ENCODE measurements at regions not wholly inside any gene's neighbourhood (a gene's known extent, or its start where the extent isn't known, plus 50 kb on each side); places are given as distances from the start of the nearest gene placed in this dataset.
A peak's percentile ranks its signal among the peaks of the same experiment; 100 is the strongest.

- Histone ChIP-seq H3K4me1 (peaks cover 34 to 67% (median 42%) of the 10 kb centered on the region in 10 experiments), H3K4me2 (peak overlapping the region; percentile 82 to 93 (median 90)), H3K9ac (peak overlapping the region; percentile 70 to 87 (median 82); a peak in 21 of 22 replicates), H3K36me3 (no peaks in the 10 kb centered on the region), H3K4me3 (peak overlapping the region; percentile 48 to 69 (median 59)), H3K27ac (peak overlapping the region in 10 of 11 experiments; percentile 42 to 90 (median 84); a peak in 17 of 22 replicates), H3K27me3 (no peaks in the 10 kb centered on the region), H3K9me3 (replicated peaks in 1 of 11) (no peaks in the 10 kb centered on the region), H4K20me1 (no peaks in the 10 kb centered on the region)
- TF ChIP-seq Cebpa-rat (IDR thresholded peaks at IDR 0.05), result no peak
Observed at GRCh38 chr5:81852291-81853029, 101.6 kb upstream of the SSBP2 start.

- no peaks in the 10 kb centered on the region for H4K20me1 ChIP-seq
- H3K27me3 ChIP-seq, result no peaks in the 10 kb centered on the region
- peak overlapping the region; percentile 70 to 87 (median 82) for H3K9ac ChIP-seq
- peak overlapping the region; percentile 64 to 92 (median 84) for H3K27ac ChIP-seq
- peaks cover 26 to 59% (median 34%) of the 10 kb centered on the region in 10 experiments for H3K4me1 ChIP-seq
- H3K4me2 ChIP-seq, result peak overlapping the region; percentile 82 to 93 (median 88)
- H3K36me3 ChIP-seq, result no peaks in the 10 kb centered on the region
- no peak for TF ChIP-seq Cebpa-rat (IDR thresholded peaks at IDR 0.05)
- H3K9me3 ChIP-seq (replicated peaks in 1 of 11), result no peaks in the 10 kb centered on the region
- peak overlapping the region; percentile 48 to 69 (median 59) for H3K4me3 ChIP-seq
Observed at GRCh38 chr5:81851481-81852178, 100.7 kb upstream of the SSBP2 start.

- H3K36me3 ChIP-seq, result no peaks in the 10 kb centered on the region
- H3K4me3 ChIP-seq, result peak overlapping the region; percentile 48 to 69 (median 59)
- H3K4me1 ChIP-seq, result peaks cover 26 to 58% (median 33%) of the 10 kb centered on the region in 10 experiments
- no peaks in the 10 kb centered on the region for H3K27me3 ChIP-seq
- TF ChIP-seq Cebpa-rat (IDR thresholded peaks at IDR 0.05), result no peak
- H3K9ac ChIP-seq, result peak overlapping the region; percentile 70 to 87 (median 82); a peak in 21 of 22 replicates
- H3K4me2 ChIP-seq, result peak overlapping the region; percentile 82 to 93 (median 88)
- no peaks in the 10 kb centered on the region for H3K9me3 ChIP-seq (replicated peaks in 1 of 11)
- H3K27ac ChIP-seq, result peak overlapping the region; percentile 64 to 92 (median 84)
- no peaks in the 10 kb centered on the region for H4K20me1 ChIP-seq
Observed at GRCh38 chr5:81850501-81851357, 99.8 kb upstream of the SSBP2 start.

- peak overlapping the region; percentile 82 to 93 (median 88) for H3K4me2 ChIP-seq
- H3K27me3 ChIP-seq, result no peaks in the 10 kb centered on the region
- H3K27ac ChIP-seq, result no peak overlapping the region
- H3K4me1 ChIP-seq, result peaks cover 26 to 53% (median 32%) of the 10 kb centered on the region in 10 experiments
- H3K9me3 ChIP-seq (replicated peaks in 1 of 11), result no peaks in the 10 kb centered on the region
- H3K4me3 ChIP-seq, result no peak overlapping the region
- no peak for TF ChIP-seq Cebpa-rat (IDR thresholded peaks at IDR 0.05)
- no peaks in the 10 kb centered on the region for H3K36me3 ChIP-seq
- no peaks in the 10 kb centered on the region for H4K20me1 ChIP-seq
- no peak overlapping the region for H3K9ac ChIP-seq
Observed at GRCh38 chr5:81849770-81850367, 99.0 kb upstream of the SSBP2 start.

- H3K4me2 ChIP-seq, result peak overlapping the region in 3 of 11 experiments; percentile 7 to 35 (median 30); a peak in 4 of 22 replicates
- no peaks in the 10 kb centered on the region for H4K20me1 ChIP-seq
- H3K9ac ChIP-seq, result no peak overlapping the region
- no peaks in the 10 kb centered on the region for H3K9me3 ChIP-seq (replicated peaks in 1 of 11)
- no peaks in the 10 kb centered on the region for H3K27me3 ChIP-seq
- peaks cover 26 to 46% (median 31%) of the 10 kb centered on the region in 10 experiments for H3K4me1 ChIP-seq
- no peak for TF ChIP-seq Cebpa-rat (IDR thresholded peaks at IDR 0.05)
- no peak overlapping the region for H3K4me3 ChIP-seq
- no peak overlapping the region for H3K27ac ChIP-seq
- H3K36me3 ChIP-seq, result no peaks in the 10 kb centered on the region
Observed at GRCh38 chr5:81848362-81848880, 97.5 kb upstream of the SSBP2 start.

GRCh38 chr5:81846301-81846700, 95.4 kb upstream of the SSBP2 start:
- H3K9me3 ChIP-seq (replicated peaks in 1 of 11), result no peaks in the 10 kb centered on the region
- H3K27ac ChIP-seq, result no peak overlapping the region
- no peaks in the 10 kb centered on the region for H4K20me1 ChIP-seq
- H3K4me2 ChIP-seq, result no peak overlapping the region
- H3K9ac ChIP-seq, result no peak overlapping the region
- H3K4me3 ChIP-seq, result no peak overlapping the region
- no peaks in the 10 kb centered on the region for H3K27me3 ChIP-seq
- H3K4me1 ChIP-seq, result peaks cover 14 to 36% (median 17%) of the 10 kb centered on the region in 10 experiments
- no peak for TF ChIP-seq Cebpa-rat (IDR thresholded peaks at IDR 0.05)
- H3K36me3 ChIP-seq, result no peaks in the 10 kb centered on the region

- Histone ChIP-seq H4K20me1 (no peaks in the 10 kb centered on the region), H3K27ac (no peak overlapping the region), H3K27me3 (no peaks in the 10 kb centered on the region), H3K9me3 (replicated peaks in 1 of 11) (no peaks in the 10 kb centered on the region), H3K4me1 (peaks cover 0 to 12% (median 0%) of the 10 kb centered on the region in 10 experiments; a peak in 6 of 20 replicates), H3K36me3 (no peaks in the 10 kb centered on the region), H3K9ac (no peak overlapping the region), H3K4me2 (no peak overlapping the region), H3K4me3 (no peak overlapping the region)
- no peak for TF ChIP-seq Cebpa-rat (IDR thresholded peaks at IDR 0.05)
Observed at GRCh38 chr5:81843845-81844244, 92.9 kb upstream of the SSBP2 start.

- no peaks in the 10 kb centered on the region for H3K27me3 ChIP-seq
- no peaks in the 10 kb centered on the region for H3K9me3 ChIP-seq (replicated peaks in 1 of 11)
- no peak overlapping the region for H3K27ac ChIP-seq
- H3K9ac ChIP-seq, result no peak overlapping the region
- TF ChIP-seq Cebpa-rat (IDR thresholded peaks at IDR 0.05), result no peak
- H3K36me3 ChIP-seq, result no peaks in the 10 kb centered on the region
- H3K4me1 ChIP-seq, result peaks cover 0 to 11% (median 0%) of the 10 kb centered on the region in 10 experiments; a peak in 4 of 20 replicates
- no peak overlapping the region for H3K4me3 ChIP-seq
- no peak overlapping the region for H3K4me2 ChIP-seq
- no peaks in the 10 kb centered on the region for H4K20me1 ChIP-seq
Observed at GRCh38 chr5:81842795-81843398, 92.0 kb upstream of the SSBP2 start.
